ENCODE measurements at regions not wholly inside any gene's neighbourhood (a gene's known extent, or its start where the extent isn't known, plus 50 kb on each side); places are given as distances from the start of the nearest gene placed in this dataset.

GRCh38 chr12:126204326-126204725 is 1139.1 kb downstream of the AACS start:
- TF ChIP-seq CTCF (IDR thresholded peaks at IDR 0.05) (no peak), POLR2A (IDR thresholded peaks at IDR 0.05) (no peak)

Data from stomach (tissue), 4 donors.